GM18951 (cell line): ENCODE measurements at regions not wholly inside any gene's neighbourhood (a gene's known extent, or its start where the extent isn't known, plus 50 kb on each side); places are given as distances from the start of the nearest gene placed in this dataset.

ENCODE experiments used
- POLR2A ChIP-seq: IDR thresholded peaks from 4 replicates; pipeline ENCODE4 v1.6.1; 2011; ENCODE audit warnings: mild to moderate bottlenecking; ENCODE audit not compliant: insufficient read length, insufficient read depth; ENCODE audit errors: extremely low read depth
- in situ Hi-C: fragments of 300-500 bp; cut with MboI; formaldehyde crosslinking; loops from one replicate; pipeline ENCODE4 v1.12.0; 2022; ENCODE audit warnings: low sequenced_read_pairs, mixed read lengths, inconsistent platforms; ENCODE audit not compliant: unreplicated experiment

GRCh38 chr13:85074543-85075313 lies 724.5 kb downstream of the SLITRK6 start:
- in situ Hi-C loops = no loop called here
- TF ChIP-seq POLR2A = no peak

- in situ Hi-C loops = no loop called here
- no peak for TF ChIP-seq POLR2A
Observed at GRCh38 chr13:85068231-85068630, 731.0 kb downstream of the SLITRK6 start.

- in situ Hi-C loops = no loop called here
- no peak for TF ChIP-seq POLR2A
Observed at GRCh38 chr13:85040215-85040614, 759.0 kb downstream of the SLITRK6 start.

- in situ Hi-C loops = no loop called here
- no peak for TF ChIP-seq POLR2A
Observed at GRCh38 chr13:85031771-85032170, 767.4 kb downstream of the SLITRK6 start.

GRCh38 chr13:85028035-85028434 lies 771.2 kb downstream of the SLITRK6 start:
- no peak for TF ChIP-seq POLR2A
- in situ Hi-C loops = no loop called here

- in situ Hi-C loops = no loop called here
Observed at GRCh38 chr13:85019121-85019520, 780.1 kb downstream of the SLITRK6 start.

GRCh38 chr13:85013006-85013405 lies 786.2 kb downstream of the SLITRK6 start:
- in situ Hi-C loops = no loop called here
- TF ChIP-seq POLR2A = no peak

More at GRCh38 chr13:85019121-85019520, 780.1 kb downstream of the SLITRK6 start:
- TF ChIP-seq POLR2A = no peak

GRCh38 chr13:85009447-85009846 lies 789.8 kb downstream of the SLITRK6 start:
- TF ChIP-seq POLR2A = no peak
- in situ Hi-C loops = no loop called here

GRCh38 chr13:84999252-84999651 lies 800.0 kb downstream of the SLITRK6 start:
- in situ Hi-C loops = no loop called here
- TF ChIP-seq POLR2A = no peak

- TF ChIP-seq POLR2A = no peak
- in situ Hi-C loops = no loop called here
Observed at GRCh38 chr13:84998681-84999080, 800.5 kb downstream of the SLITRK6 start.

- in situ Hi-C loops = no loop called here
- TF ChIP-seq POLR2A = no peak
Observed at GRCh38 chr13:84997858-84998257, 801.4 kb downstream of the SLITRK6 start.

- in situ Hi-C loops = no loop called here
- TF ChIP-seq POLR2A = no peak
Observed at GRCh38 chr13:84994582-84994981, 804.6 kb downstream of the SLITRK6 start.

GRCh38 chr13:84985860-84986259 lies 813.4 kb downstream of the SLITRK6 start:
- in situ Hi-C loops = no loop called here
- no peak for TF ChIP-seq POLR2A

GRCh38 chr13:84983321-84983720 lies 815.9 kb downstream of the SLITRK6 start:
- TF ChIP-seq POLR2A = no peak
- in situ Hi-C loops = no loop called here
